MG63 (cell line): ENCODE measurements at regions not wholly inside any gene's neighbourhood (a gene's known extent, or its start where the extent isn't known, plus 50 kb on each side); places are given as distances from the start of the nearest gene placed in this dataset.
"Not testable (repeated sequence)": the region's sequence is repeated elsewhere in the genome, so short reads cannot be mapped to it uniquely, and the experiment has no call there.

Source experiments
- DNase-seq: peaks from one replicate; pipeline ENCODE4 v3.0.0-alpha.2; 2020
- H3K27me3 ChIP-seq: fragments of 250-450 bp; sonication (Bioruptor Pico); 2 replicates; pipeline ENCODE4 v1.5.1; 2020; ENCODE audit warnings: mild to moderate bottlenecking, moderate library complexity
- H3K36me3 ChIP-seq: fragments of 250-450 bp; sonication (Bioruptor Pico); 2 replicates; pipeline ENCODE4 v1.5.1; 2020; ENCODE audit warnings: mild to moderate bottlenecking, moderate library complexity
- H3K4me3 ChIP-seq: fragments of 250-450 bp; sonication (Bioruptor Pico); 2 replicates; pipeline ENCODE4 v1.5.1; 2020; ENCODE audit warnings: mild to moderate bottlenecking, moderate library complexity
- H3K9me3 ChIP-seq: fragments of 250-450 bp; sonication (Bioruptor Pico); 2 replicates; pipeline ENCODE4 v1.5.1; 2020; ENCODE audit warnings: mild to moderate bottlenecking, moderate library complexity

GRCh38 chr10:107516349-107516748 lies 351.8 kb upstream of the SORCS1 start:
- Histone ChIP-seq H3K27me3 (no peaks in the 10 kb centered on the region), H3K4me3 (no peak overlapping the region), H3K9me3 (no peaks in the 10 kb centered on the region), H3K36me3 (no peaks in the 10 kb centered on the region)
- DNase-seq, result no peak

DNA sequence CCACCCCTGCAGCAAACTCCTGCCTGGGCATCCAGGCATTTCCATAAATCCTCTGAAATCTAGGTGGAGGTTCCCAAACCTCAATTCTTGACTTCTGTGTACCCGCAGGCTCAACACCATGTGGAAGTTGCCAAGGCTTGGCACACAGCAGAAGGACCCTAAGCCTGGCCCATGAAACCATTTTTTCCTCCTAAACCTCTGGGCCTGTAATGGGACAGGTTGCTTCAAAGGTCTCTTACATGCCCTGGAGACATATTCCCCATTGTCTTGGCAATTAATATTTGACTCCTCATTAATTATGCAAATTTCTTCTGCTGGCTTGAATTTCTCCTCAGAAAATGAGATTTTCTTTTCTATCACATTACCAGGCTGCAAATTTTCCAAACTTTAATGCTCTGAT lies 339.5 kb upstream of the SORCS1 start:
- not testable (repeated sequence) for H3K27me3 ChIP-seq, H3K36me3 ChIP-seq, H3K4me3 ChIP-seq, H3K9me3 ChIP-seq, DNase-seq

DNA sequence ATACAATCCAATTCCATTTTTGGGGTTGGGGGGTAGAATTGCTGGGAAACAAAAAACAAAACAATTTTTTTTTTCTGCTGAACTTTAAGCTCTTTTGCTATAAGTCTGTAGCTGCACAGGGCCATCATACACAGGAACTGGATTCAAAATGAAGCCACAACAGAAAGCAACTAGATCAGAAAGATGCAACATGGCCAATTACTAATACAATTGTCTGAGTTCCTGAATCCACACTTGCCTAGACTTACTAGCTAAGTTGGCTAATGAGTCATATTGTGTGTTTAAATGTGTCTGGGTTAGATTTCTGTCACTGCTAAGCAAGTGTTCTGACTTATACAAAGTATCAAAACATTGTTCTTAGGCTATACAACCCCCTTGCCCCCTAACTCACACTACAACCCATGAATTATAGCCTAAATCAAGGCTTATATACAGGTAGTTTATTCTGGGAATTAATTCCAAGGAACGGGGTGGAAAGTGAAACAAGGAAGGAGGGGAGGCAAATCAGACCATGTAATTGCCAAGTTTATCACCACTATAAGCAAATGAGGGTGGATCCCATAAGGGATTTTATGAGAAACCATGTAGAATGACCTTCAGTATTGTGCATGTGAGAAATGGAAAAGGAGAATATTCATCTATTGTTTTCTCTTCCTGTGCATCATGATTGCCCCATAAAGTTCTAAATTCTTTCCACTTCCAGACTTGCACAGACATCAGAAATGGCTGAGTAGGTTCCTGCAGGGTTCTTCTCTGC lies 337.9 kb upstream of the SORCS1 start:
- no peak for DNase-seq

DNA sequence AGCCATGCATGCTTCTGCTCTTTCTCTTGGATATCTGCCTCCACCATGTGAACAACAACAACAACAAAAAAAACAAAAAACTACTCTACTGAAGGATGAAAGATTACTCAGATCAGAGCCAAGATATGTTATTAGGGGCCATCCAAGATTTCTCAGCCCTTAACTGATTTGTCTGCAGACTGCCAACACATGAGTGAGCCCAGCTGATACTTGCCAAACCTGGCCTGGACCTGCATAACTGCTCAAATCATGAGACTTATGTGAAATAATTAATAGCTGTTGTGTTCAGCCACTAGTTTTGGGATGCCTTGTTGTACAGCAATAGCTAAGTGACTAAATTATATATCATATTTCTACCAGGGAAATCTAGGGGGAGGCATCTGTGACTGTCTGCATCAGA lies 334.5 kb upstream of the SORCS1 start:
- no peaks in the 10 kb centered on the region for H3K27me3 ChIP-seq
- H3K4me3 ChIP-seq, result no peak overlapping the region
- no peaks in the 10 kb centered on the region for H3K36me3 ChIP-seq
- H3K9me3 ChIP-seq, result no peaks in the 10 kb centered on the region
- DNase-seq, result no peak

More for the DNA sequence above, 337.9 kb upstream of the SORCS1 start:
- no peaks in the 10 kb centered on the region for H3K27me3 ChIP-seq
- no peaks in the 10 kb centered on the region for H3K9me3 ChIP-seq
- no peak overlapping the region for H3K4me3 ChIP-seq
- no peaks in the 10 kb centered on the region for H3K36me3 ChIP-seq

- DNase-seq, result no peak
These were observed 332.5 kb upstream of the SORCS1 start for GRCh38 chr10:107497024-107497423.

DNA sequence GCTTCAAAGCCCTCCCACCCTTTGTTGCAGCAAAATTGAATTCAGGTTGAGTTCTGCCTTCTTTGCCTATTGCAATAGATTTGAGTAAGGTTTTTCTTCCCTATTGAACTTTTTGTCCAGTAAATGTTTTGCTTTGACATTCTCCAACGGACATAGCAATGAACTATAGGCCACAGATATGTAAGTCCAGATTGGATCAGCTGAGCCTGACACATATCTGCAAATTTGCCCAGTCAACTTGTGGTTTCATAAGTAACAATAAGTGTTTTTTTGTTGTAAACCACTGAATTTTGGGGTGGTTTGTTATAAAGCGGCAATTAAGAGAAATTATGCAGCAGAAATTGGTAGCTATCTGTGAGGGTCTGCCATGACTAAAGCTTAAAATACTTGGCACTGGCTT lies 332.1 kb upstream of the SORCS1 start:
- DNase-seq, result no peak
- H3K4me3 ChIP-seq, result no peak overlapping the region
- no peaks in the 10 kb centered on the region for H3K9me3 ChIP-seq
- H3K27me3 ChIP-seq, result no peaks in the 10 kb centered on the region
- H3K36me3 ChIP-seq, result no peaks in the 10 kb centered on the region

More at GRCh38 chr10:107497024-107497423, 332.5 kb upstream of the SORCS1 start:
- no peaks in the 10 kb centered on the region for H3K27me3 ChIP-seq
- no peaks in the 10 kb centered on the region for H3K36me3 ChIP-seq
- H3K9me3 ChIP-seq, result no peaks in the 10 kb centered on the region
- H3K4me3 ChIP-seq, result no peak overlapping the region

DNA sequence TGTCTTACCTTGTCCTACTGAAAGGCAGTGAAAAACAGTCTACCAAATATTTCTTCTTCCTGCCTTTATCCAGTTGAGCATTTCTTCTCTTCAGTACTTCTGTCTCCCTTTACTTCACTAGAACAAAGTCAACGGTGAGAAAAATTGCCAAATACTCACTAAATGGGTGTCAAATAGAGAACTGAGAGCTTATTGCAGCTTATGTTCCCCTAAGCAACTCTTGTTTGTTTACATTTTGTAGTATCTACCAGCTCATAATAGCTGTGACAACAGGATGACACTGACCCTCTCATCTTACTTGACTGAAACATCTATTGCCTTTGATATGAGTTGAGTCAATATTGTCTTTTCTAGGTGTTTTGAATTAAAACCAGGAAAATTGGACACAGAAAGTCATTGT lies 327.9 kb upstream of the SORCS1 start:
- H3K27me3 ChIP-seq, result no peaks in the 10 kb centered on the region
- no peak for DNase-seq
- no peak overlapping the region for H3K4me3 ChIP-seq
- H3K36me3 ChIP-seq, result no peaks in the 10 kb centered on the region
- H3K9me3 ChIP-seq, result no peaks in the 10 kb centered on the region

GRCh38 chr10:107490389-107490788 lies 325.9 kb upstream of the SORCS1 start:
- Histone ChIP-seq H3K27me3 (no peaks in the 10 kb centered on the region), H3K36me3 (no peaks in the 10 kb centered on the region), H3K9me3 (no peaks in the 10 kb centered on the region), H3K4me3 (no peak overlapping the region)
- no peak for DNase-seq

DNA sequence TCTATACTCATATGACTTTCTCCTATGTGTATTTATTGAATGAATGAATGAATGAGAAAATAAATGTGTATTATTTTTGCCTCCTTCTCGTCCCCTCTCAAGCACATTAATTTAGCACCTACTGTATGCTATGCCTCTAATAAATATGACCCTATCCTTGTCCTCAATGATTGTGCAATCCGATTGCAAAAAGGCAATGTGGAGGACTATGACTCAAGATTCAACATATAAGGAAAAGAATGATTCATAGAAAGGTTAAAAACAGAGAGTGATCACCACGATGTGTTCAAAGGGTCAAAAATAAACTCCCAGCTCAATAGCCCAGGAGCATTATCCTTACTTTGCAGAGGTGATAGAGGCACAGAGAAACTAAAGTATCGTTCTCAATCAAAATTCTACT lies 322.8 kb upstream of the SORCS1 start:
- no peak overlapping the region for H3K4me3 ChIP-seq
- H3K27me3 ChIP-seq, result no peaks in the 10 kb centered on the region
- no peaks in the 10 kb centered on the region for H3K36me3 ChIP-seq
- H3K9me3 ChIP-seq, result no peaks in the 10 kb centered on the region
- no peak for DNase-seq

DNA sequence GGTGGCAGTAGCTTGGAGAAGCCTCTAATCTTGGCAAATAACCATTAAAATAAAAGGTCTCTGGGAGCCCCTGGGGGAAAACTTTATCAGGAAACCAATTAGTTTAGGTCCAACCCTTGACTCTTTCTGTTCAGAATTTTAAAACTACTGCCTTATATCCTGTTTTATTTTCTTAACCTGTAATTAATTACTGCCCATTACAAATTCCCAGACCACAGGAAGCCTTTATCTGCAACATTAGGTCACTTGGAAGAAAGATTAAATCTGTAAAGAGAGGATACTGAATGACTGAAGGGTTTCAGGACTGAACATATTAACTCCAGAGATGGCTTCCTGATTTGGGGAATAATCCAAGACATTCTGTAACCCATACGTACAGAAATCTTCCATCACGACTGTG lies 320.5 kb upstream of the SORCS1 start:
- Histone ChIP-seq H3K9me3 (no peaks in the 10 kb centered on the region), H3K4me3 (no peak overlapping the region), H3K27me3 (no peaks in the 10 kb centered on the region), H3K36me3 (no peaks in the 10 kb centered on the region)
- no peak for DNase-seq

GRCh38 chr10:107481881-107482280 lies 317.4 kb upstream of the SORCS1 start:
- Histone ChIP-seq H3K4me3 (no peak overlapping the region), H3K9me3 (no peaks in the 10 kb centered on the region), H3K36me3 (no peaks in the 10 kb centered on the region), H3K27me3 (no peaks in the 10 kb centered on the region)
- no peak for DNase-seq

DNA sequence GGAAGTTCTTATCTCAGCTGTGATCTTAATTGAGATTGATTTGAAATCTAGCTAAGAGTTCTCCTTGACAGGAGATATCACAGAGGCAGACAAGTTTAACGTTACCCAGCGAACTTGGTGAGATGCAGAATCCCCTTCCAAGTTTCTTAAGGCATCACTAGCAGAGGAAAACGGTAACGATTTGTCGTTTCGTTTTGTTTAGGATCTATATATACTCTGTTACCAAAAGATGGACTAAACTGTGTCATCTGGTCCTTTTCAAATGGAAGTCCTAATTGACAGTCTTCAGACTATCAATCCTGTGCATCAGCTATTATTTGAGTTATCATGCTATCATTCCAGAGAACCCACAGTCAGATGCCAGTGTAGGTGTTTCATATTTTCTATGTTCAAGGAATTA lies 316.7 kb upstream of the SORCS1 start:
- no peaks in the 10 kb centered on the region for H3K27me3 ChIP-seq
- H3K4me3 ChIP-seq, result no peak overlapping the region
- no peak for DNase-seq
- no peaks in the 10 kb centered on the region for H3K36me3 ChIP-seq
- H3K9me3 ChIP-seq, result no peaks in the 10 kb centered on the region

GRCh38 chr10:107480781-107481180 lies 316.3 kb upstream of the SORCS1 start:
- Histone ChIP-seq H3K4me3 (no peak overlapping the region), H3K27me3 (no peaks in the 10 kb centered on the region), H3K9me3 (no peaks in the 10 kb centered on the region), H3K36me3 (no peaks in the 10 kb centered on the region)
- DNase-seq, result no peak

DNA sequence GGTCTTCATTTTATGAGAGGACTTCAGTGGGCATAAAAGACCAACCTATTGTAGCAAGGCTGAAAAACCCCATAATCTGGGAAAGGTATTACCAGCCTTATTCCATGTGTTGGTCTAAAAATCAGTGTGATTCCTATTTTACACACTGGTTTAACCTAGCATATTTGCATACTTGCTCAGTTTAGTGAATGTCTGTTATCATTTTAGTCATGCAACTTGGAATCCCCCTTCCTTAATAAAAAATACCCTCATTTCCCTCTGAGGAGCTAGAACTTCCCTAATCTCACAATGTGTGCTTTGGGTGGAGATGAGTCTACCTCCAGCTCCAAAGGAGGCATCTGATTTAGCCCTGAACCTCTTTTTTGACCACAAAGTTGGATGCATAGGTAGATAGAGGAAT lies 312.8 kb upstream of the SORCS1 start:
- Histone ChIP-seq H3K27me3 (no peaks in the 10 kb centered on the region), H3K36me3 (no peaks in the 10 kb centered on the region), H3K9me3 (no peaks in the 10 kb centered on the region), H3K4me3 (no peak overlapping the region)
- no peak for DNase-seq

DNA sequence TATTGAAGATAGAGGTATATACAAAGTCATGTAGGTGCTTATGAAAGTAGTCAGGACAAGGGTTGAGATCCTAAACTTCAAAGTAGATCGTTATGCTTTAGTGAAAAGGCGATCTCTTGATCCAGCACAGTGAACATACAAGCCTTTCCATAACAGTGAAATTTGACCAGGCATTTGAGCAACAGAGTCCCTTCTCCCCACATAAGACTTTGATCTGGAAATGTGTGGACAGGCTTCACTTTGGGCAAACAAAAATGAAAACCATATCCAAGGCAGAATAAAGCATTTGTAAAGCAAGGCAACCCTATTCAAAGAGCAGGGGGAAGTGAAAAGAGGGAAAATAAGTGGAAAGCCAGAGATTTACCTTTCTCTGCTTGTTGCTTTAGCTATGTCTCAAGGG lies 311.9 kb upstream of the SORCS1 start:
- no peaks in the 10 kb centered on the region for H3K36me3 ChIP-seq
- no peaks in the 10 kb centered on the region for H3K9me3 ChIP-seq
- H3K27me3 ChIP-seq, result no peaks in the 10 kb centered on the region
- no peak for DNase-seq
- H3K4me3 ChIP-seq, result no peak overlapping the region

DNA sequence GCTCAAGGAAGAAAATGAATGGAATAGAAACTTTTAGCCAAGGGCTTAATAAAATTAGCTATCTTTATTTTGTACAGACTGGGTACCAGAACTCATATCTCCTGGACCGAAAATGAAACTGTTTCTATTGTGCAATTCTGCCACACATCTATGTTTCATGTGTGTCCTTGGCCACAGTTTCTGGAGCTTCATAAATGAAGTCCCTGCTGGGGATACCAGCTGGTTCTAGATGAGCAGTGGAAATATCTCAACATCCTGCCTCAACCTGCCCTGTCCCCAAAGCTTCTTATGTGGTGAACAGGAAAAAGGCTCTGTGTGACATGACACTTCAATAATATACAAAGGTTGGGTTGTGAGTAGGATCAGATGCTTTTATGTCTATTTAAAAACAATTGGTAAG lies 310.1 kb upstream of the SORCS1 start:
- H3K27me3 ChIP-seq, result no peaks in the 10 kb centered on the region
- H3K4me3 ChIP-seq, result no peak overlapping the region
- H3K36me3 ChIP-seq, result no peaks in the 10 kb centered on the region
- DNase-seq, result no peak
- H3K9me3 ChIP-seq, result no peaks in the 10 kb centered on the region

- H3K4me3 ChIP-seq, result no peak overlapping the region
- no peaks in the 10 kb centered on the region for H3K27me3 ChIP-seq
- no peaks in the 10 kb centered on the region for H3K9me3 ChIP-seq
- no peaks in the 10 kb centered on the region for H3K36me3 ChIP-seq
- no peak for DNase-seq
These were observed 308.7 kb upstream of the SORCS1 start for GRCh38 chr10:107473225-107473624.

DNA sequence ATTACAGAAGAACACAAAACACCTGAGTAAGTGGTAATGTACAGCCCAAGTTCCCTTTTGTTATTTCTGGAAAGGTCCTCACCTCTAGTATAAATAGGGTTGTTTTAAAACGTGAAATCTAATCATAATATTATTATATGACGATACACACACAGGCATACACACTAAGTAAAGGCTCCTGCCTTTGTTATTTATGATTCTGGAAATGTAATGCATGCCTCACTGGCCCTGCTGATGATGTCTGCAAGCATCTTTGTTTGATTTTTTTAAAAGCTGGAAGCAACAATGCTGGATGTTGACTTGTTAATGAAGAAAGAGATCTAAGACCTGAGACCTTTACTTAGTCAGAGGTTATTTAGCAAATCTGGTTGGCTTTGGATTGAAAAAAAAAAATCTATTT lies 307.4 kb upstream of the SORCS1 start:
- no peak for DNase-seq
- Histone ChIP-seq H3K9me3 (no peaks in the 10 kb centered on the region), H3K4me3 (no peak overlapping the region), H3K36me3 (no peaks in the 10 kb centered on the region), H3K27me3 (no peaks in the 10 kb centered on the region)

DNA sequence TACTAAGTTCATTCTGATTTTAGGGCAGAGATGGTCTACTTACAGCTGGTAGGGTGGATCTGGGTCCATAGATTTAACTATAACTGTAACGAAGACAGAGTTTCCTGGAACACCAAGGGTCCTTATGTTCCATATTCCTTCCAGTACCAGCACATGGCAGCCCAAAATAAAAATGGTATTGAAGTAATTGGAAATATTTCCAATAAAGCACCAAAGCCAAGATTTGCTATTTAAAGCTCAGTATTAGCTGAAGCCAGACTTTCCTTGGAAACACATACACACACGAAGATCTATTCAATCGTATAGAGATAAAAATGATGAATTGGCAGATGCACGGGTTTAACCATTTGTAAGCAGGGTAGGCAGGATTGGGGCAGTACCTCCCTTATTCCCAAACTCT lies 289.1 kb upstream of the SORCS1 start:
- H3K27me3 ChIP-seq, result no peaks in the 10 kb centered on the region
- DNase-seq, result no peak
- H3K4me3 ChIP-seq, result no peak overlapping the region
- no peaks in the 10 kb centered on the region for H3K36me3 ChIP-seq
- H3K9me3 ChIP-seq, result no peaks in the 10 kb centered on the region
